ENCODE measurements at regions not wholly inside any gene's neighbourhood (a gene's known extent, or its start where the extent isn't known, plus 50 kb on each side); places are given as distances from the start of the nearest gene placed in this dataset.

DNA sequence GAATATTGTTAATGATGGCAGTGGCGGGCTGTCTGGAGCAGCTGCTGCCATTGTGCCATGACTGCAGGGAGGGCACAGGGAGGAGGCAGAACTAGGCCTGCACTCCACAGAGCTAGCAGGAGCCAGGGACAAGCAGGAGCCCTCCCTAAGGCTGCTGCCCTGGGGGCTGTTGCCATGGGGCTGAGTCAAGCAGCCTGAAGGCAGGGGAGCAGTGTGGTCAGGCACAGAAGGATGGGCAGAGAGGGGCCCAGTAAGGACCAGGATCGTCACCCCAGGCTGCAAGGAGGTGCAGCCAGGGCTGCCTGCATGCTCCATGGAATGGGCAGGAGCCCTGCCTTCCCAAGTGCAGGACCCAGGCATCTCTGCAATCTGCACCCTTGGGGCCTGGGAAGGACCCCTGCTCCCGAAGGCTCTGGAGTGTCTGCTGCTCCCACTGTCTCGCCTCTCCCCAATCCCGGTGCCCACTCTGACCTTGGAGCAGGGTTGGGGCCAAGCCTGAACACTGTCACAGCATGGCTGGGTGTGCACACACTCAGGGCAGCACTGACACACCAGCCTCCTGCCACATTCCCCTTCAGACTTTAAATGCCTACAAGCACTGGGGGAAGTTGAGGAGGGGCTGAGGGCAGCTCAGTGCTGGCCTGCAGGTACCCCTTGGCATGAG is 98.3 kb upstream of the GALNTL6 start:
- TF ChIP-seq, protein P1, sequence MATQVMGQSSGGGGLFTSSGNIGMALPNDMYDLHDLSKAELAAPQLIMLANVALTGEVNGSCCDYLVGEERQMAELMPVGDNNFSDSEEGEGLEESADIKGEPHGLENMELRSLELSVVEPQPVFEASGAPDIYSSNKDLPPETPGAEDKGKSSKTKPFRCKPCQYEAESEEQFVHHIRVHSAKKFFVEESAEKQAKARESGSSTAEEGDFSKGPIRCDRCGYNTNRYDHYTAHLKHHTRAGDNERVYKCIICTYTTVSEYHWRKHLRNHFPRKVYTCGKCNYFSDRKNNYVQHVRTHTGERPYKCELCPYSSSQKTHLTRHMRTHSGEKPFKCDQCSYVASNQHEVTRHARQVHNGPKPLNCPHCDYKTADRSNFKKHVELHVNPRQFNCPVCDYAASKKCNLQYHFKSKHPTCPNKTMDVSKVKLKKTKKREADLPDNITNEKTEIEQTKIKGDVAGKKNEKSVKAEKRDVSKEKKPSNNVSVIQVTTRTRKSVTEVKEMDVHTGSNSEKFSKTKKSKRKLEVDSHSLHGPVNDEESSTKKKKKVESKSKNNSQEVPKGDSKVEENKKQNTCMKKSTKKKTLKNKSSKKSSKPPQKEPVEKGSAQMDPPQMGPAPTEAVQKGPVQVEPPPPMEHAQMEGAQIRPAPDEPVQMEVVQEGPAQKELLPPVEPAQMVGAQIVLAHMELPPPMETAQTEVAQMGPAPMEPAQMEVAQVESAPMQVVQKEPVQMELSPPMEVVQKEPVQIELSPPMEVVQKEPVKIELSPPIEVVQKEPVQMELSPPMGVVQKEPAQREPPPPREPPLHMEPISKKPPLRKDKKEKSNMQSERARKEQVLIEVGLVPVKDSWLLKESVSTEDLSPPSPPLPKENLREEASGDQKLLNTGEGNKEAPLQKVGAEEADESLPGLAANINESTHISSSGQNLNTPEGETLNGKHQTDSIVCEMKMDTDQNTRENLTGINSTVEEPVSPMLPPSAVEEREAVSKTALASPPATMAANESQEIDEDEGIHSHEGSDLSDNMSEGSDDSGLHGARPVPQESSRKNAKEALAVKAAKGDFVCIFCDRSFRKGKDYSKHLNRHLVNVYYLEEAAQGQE (IDR thresholded peaks at IDR 0.05; ENCODE audit: insufficient replicate concordance, low read depth), result no peak
- TF ChIP-seq, protein P2, sequence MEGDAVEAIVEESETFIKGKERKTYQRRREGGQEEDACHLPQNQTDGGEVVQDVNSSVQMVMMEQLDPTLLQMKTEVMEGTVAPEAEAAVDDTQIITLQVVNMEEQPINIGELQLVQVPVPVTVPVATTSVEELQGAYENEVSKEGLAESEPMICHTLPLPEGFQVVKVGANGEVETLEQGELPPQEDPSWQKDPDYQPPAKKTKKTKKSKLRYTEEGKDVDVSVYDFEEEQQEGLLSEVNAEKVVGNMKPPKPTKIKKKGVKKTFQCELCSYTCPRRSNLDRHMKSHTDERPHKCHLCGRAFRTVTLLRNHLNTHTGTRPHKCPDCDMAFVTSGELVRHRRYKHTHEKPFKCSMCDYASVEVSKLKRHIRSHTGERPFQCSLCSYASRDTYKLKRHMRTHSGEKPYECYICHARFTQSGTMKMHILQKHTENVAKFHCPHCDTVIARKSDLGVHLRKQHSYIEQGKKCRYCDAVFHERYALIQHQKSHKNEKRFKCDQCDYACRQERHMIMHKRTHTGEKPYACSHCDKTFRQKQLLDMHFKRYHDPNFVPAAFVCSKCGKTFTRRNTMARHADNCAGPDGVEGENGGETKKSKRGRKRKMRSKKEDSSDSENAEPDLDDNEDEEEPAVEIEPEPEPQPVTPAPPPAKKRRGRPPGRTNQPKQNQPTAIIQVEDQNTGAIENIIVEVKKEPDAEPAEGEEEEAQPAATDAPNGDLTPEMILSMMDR (IDR thresholded peaks at IDR 0.05; ENCODE audit: insufficient read depth, low read length), result no peak

Data from HL-60 (cell line).